Neural progenitor cell (in vitro differentiated cells): ENCODE measurements at regions not wholly inside any gene's neighbourhood (a gene's known extent, or its start where the extent isn't known, plus 50 kb on each side); places are given as distances from the start of the nearest gene placed in this dataset.
"Not testable (repeated sequence)": the region's sequence is repeated elsewhere in the genome, so short reads cannot be mapped to it uniquely, and the experiment has no call there.

Experiments used
- DNase-seq: peaks from one replicate; pipeline ENCODE4 v3.0.0-alpha.2; 2016; ENCODE audit warnings: low spot score
- H2AFZ ChIP-seq: fragments of 200-600 bp; sonication (generic); replicated peaks from 2 replicates; pipeline ENCODE4 v1.6.1; 2016; ENCODE audit warnings: antibody characterized with exemption
- H3F3A ChIP-seq: fragments of 200-600 bp; sonication (generic); 2 replicates; pipeline ENCODE4 v1.6.1; 2016; ENCODE audit warnings: antibody characterized with exemption, low read depth
- H3K27ac ChIP-seq: fragments of 200-600 bp; sonication (generic); 2 replicates; pipeline ENCODE4 v1.5.1; 2016; ENCODE audit warnings: mild to moderate bottlenecking
- H3K27me3 ChIP-seq: fragments of 200-600 bp; sonication (generic); 2 replicates; pipeline ENCODE4 v1.6.1; 2016; ENCODE audit warnings: mild to moderate bottlenecking, moderate library complexity
- H3K36me3 ChIP-seq: fragments of 200-600 bp; sonication (generic); 2 replicates; pipeline ENCODE4 v1.5.1; 2016
- H3K4me1 ChIP-seq: fragments of 200-600 bp; sonication (generic); 2 replicates; pipeline ENCODE4 v1.6.1; 2016; ENCODE audit warnings: mixed run types
- H3K4me2 ChIP-seq: fragments of 200-600 bp; sonication (generic); 2 replicates; pipeline ENCODE4 v1.6.1; 2016
- H3K4me3 ChIP-seq: fragments of 200-600 bp; sonication (generic); 2 replicates; pipeline ENCODE4 v1.5.1; 2016
- H3K79me2 ChIP-seq: fragments of 200-600 bp; sonication (generic); 2 replicates; pipeline ENCODE4 v1.6.1; 2016; ENCODE audit warnings: low read depth
- H3K9ac ChIP-seq: fragments of 200-600 bp; sonication (generic); 2 replicates; pipeline ENCODE4 v1.6.1; 2016
- H3K9me3 ChIP-seq: fragments of 200-600 bp; sonication (generic); 2 replicates; pipeline ENCODE4 v1.5.1; 2016; ENCODE audit warnings: low read depth
- H4K20me1 ChIP-seq: fragments of 200-600 bp; sonication (generic); 2 replicates; pipeline ENCODE4 v1.6.1; 2016; ENCODE audit warnings: low read depth
- H3K27ac Mint-ChIP-seq: 3 replicates; pipeline ENCODE4 v1.8.0; 2021; ENCODE audit warnings: mixed read lengths
- H3K27me3 Mint-ChIP-seq: 2 replicates; pipeline ENCODE4 v1.8.0; 2022; ENCODE audit warnings: low read depth, mild to moderate bottlenecking, inconsistent platforms, moderate library complexity, mixed read lengths; ENCODE audit not compliant: insufficient read depth
- H3K36me3 Mint-ChIP-seq: 3 replicates; pipeline ENCODE4 v1.8.0; 2021; ENCODE audit warnings: mixed read lengths
- H3K4me1 Mint-ChIP-seq: 3 replicates; pipeline ENCODE4 v1.8.0; 2021; ENCODE audit warnings: mixed read lengths
- H3K4me3 Mint-ChIP-seq: 3 replicates; pipeline ENCODE4 v1.8.0; 2021; ENCODE audit warnings: mild to moderate bottlenecking, moderate library complexity, mixed read lengths
- H3K9me3 Mint-ChIP-seq: 3 replicates; pipeline ENCODE4 v1.8.0; 2020; ENCODE audit warnings: mixed read lengths
- EZH2 ChIP-seq: fragments of 200-600 bp; sonication (generic); IDR thresholded peaks from 2 replicates; pipeline ENCODE4 v1.6.1; 2017; ENCODE audit warnings: antibody characterized with exemption, mild to moderate bottlenecking, moderate library complexity
- EZH2phosphoT487 ChIP-seq: fragments of 200-600 bp; sonication (generic); IDR thresholded peaks from 2 replicates; pipeline ENCODE4 v1.6.1; 2017; ENCODE audit warnings: antibody characterized with exemption
- TF ChIP-seq, protein P1 (sequence below): fragments of 200-600 bp; sonication (generic); IDR thresholded peaks from 2 replicates; pipeline ENCODE4 v1.5.1; 2017; ENCODE audit warnings: antibody characterized with exemption, mild to moderate bottlenecking

GRCh38 chr6:14301477-14301876 lies 183.9 kb downstream of the CD83 start:
- H2AFZ ChIP-seq, H3F3A ChIP-seq, H3K79me2 ChIP-seq, H3K9me3 Mint-ChIP-seq, H3K27ac Mint-ChIP-seq, H3K4me3 ChIP-seq, H3K27ac ChIP-seq, H4K20me1 ChIP-seq, DNase-seq, H3K9ac ChIP-seq, H3K27me3 Mint-ChIP-seq, H3K4me1 ChIP-seq, H3K36me3 ChIP-seq, H3K36me3 Mint-ChIP-seq, H3K4me3 Mint-ChIP-seq, H3K9me3 ChIP-seq, H3K4me2 ChIP-seq: not testable (repeated sequence)
- peaks cover 17% of the 10 kb centered on the region for H3K4me1 Mint-ChIP-seq
- H3K27me3 ChIP-seq, result peaks cover 22% of the 10 kb centered on the region

GRCh38 chr6:14305131-14305530 lies 187.6 kb downstream of the CD83 start:
- peaks cover 12% of the 10 kb centered on the region for H3K4me1 Mint-ChIP-seq
- H3K27me3 Mint-ChIP-seq, result peaks cover 2% of the 10 kb centered on the region

GRCh38 chr6:14305624-14306023 lies 188.1 kb downstream of the CD83 start:
- H3K4me3 ChIP-seq, result no peak overlapping the region
- DNase-seq, result no peak

More at GRCh38 chr6:14305131-14305530, 187.6 kb downstream of the CD83 start:
- H3K9me3 ChIP-seq, result peaks cover 5% of the 10 kb centered on the region
- no peak overlapping the region for H3K27ac ChIP-seq
- no peak overlapping the region for H2AFZ ChIP-seq
- no peak overlapping the region for H3K4me3 Mint-ChIP-seq
- no peaks in the 10 kb centered on the region for H3K4me1 ChIP-seq
- H3K27ac Mint-ChIP-seq, result no peak overlapping the region
- TF ChIP-seq EZH2phosphoT487 (no peak), EZH2 (no peak)
- TF ChIP-seq, protein P1, sequence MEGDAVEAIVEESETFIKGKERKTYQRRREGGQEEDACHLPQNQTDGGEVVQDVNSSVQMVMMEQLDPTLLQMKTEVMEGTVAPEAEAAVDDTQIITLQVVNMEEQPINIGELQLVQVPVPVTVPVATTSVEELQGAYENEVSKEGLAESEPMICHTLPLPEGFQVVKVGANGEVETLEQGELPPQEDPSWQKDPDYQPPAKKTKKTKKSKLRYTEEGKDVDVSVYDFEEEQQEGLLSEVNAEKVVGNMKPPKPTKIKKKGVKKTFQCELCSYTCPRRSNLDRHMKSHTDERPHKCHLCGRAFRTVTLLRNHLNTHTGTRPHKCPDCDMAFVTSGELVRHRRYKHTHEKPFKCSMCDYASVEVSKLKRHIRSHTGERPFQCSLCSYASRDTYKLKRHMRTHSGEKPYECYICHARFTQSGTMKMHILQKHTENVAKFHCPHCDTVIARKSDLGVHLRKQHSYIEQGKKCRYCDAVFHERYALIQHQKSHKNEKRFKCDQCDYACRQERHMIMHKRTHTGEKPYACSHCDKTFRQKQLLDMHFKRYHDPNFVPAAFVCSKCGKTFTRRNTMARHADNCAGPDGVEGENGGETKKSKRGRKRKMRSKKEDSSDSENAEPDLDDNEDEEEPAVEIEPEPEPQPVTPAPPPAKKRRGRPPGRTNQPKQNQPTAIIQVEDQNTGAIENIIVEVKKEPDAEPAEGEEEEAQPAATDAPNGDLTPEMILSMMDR, result no peak
- H3F3A ChIP-seq, result no peaks in the 10 kb centered on the region
- H3K4me2 ChIP-seq, result no peak overlapping the region
- H3K9ac ChIP-seq, result no peak overlapping the region
- no peaks in the 10 kb centered on the region for H3K36me3 ChIP-seq
- H3K4me3 ChIP-seq, result no peak overlapping the region
- H3K9me3 Mint-ChIP-seq, result peaks cover 9% of the 10 kb centered on the region
- no peaks in the 10 kb centered on the region for H3K79me2 ChIP-seq
- H3K36me3 Mint-ChIP-seq, result peaks cover 2% of the 10 kb centered on the region
- H3K27me3 ChIP-seq, result peaks cover 14% of the 10 kb centered on the region
- no peaks in the 10 kb centered on the region for H4K20me1 ChIP-seq
- DNase-seq, result no peak

More at GRCh38 chr6:14305624-14306023, 188.1 kb downstream of the CD83 start:
- Histone ChIP-seq H3K9ac (no peak overlapping the region), H3K27me3 (peaks cover 11% of the 10 kb centered on the region), H3K4me2 (no peak overlapping the region), H3F3A (no peaks in the 10 kb centered on the region), H3K36me3 (no peaks in the 10 kb centered on the region), H3K9me3 (peaks cover 5% of the 10 kb centered on the region), H3K27ac (no peak overlapping the region), H4K20me1 (no peaks in the 10 kb centered on the region), H3K4me1 (no peaks in the 10 kb centered on the region), H3K79me2 (no peaks in the 10 kb centered on the region), H2AFZ (no peak overlapping the region)
- Mint-ChIP-seq H3K4me1 (peaks cover 7% of the 10 kb centered on the region), H3K36me3 (peaks cover 2% of the 10 kb centered on the region), H3K27me3 (peaks cover 2% of the 10 kb centered on the region), H3K27ac (no peak overlapping the region), H3K4me3 (no peak overlapping the region), H3K9me3 (peaks cover 8% of the 10 kb centered on the region)
- TF ChIP-seq EZH2, result no peak
- TF ChIP-seq, protein P1, result no peak
- no peak for TF ChIP-seq EZH2phosphoT487
